ENCODE measurements at regions not wholly inside any gene's neighbourhood (a gene's known extent, or its start where the extent isn't known, plus 50 kb on each side); places are given as distances from the start of the nearest gene placed in this dataset.

- Histone ChIP-seq H3K27ac (ENCODE audit: insufficient read depth, low read length) (no peak overlapping the region), H3K27me3 (ENCODE audit: control insufficient read depth, insufficient read depth, low read length) (no peaks in the 10 kb centered on the region), H3K4me3 (replicated peaks in 1 of 4; ENCODE audit: control extremely low read depth in 1 of 4, insufficient read depth in 1 of 4, low read depth in 3 of 4, low read length in 4 of 4) (no peak overlapping the region), H3K4me1 (ENCODE audit: control insufficient read depth, extremely low read depth, insufficient read depth, low read length) (no peaks in the 10 kb centered on the region), H3K9ac (ENCODE audit: insufficient read depth, low read length) (no peak overlapping the region), H2AFZ (ENCODE audit: low read length) (no peak overlapping the region), H4K20me1 (ENCODE audit: control insufficient read depth, extremely low read depth, insufficient read depth, low read length) (no peaks in the 10 kb centered on the region), H3K9me3 (ENCODE audit: control insufficient read depth, insufficient read depth, low read depth, low read length) (no peaks in the 10 kb centered on the region), H3K79me2 (ENCODE audit: control insufficient read depth, insufficient read depth, low read length) (no peaks in the 10 kb centered on the region), H3K36me3 (ENCODE audit: control insufficient read depth, insufficient read depth, low read length) (no peaks in the 10 kb centered on the region), H3K4me2 (ENCODE audit: extremely low read depth, insufficient read depth, low read length) (no peak overlapping the region)
- TF ChIP-seq, protein P1, sequence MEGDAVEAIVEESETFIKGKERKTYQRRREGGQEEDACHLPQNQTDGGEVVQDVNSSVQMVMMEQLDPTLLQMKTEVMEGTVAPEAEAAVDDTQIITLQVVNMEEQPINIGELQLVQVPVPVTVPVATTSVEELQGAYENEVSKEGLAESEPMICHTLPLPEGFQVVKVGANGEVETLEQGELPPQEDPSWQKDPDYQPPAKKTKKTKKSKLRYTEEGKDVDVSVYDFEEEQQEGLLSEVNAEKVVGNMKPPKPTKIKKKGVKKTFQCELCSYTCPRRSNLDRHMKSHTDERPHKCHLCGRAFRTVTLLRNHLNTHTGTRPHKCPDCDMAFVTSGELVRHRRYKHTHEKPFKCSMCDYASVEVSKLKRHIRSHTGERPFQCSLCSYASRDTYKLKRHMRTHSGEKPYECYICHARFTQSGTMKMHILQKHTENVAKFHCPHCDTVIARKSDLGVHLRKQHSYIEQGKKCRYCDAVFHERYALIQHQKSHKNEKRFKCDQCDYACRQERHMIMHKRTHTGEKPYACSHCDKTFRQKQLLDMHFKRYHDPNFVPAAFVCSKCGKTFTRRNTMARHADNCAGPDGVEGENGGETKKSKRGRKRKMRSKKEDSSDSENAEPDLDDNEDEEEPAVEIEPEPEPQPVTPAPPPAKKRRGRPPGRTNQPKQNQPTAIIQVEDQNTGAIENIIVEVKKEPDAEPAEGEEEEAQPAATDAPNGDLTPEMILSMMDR (conservative IDR thresholded peaks at IDR 0.05 in 1 of 2, IDR thresholded peaks at IDR 0.05 in 1 of 2; ENCODE audit: low read depth in 1 of 2, low read length in 2 of 2), result no peak
- TF ChIP-seq EZH2 (IDR thresholded peaks at IDR 0.05; ENCODE audit: low read length, missing control alignments), result no peak
- DNase-seq (ENCODE audit: low read depth in 2 of 2), result no peak
Measured at GRCh38 chr3:88509582-88509981, 359.8 kb downstream of the C3orf38 start.

GRCh38 chr3:88528494-88528893 lies 378.7 kb downstream of the C3orf38 start:
- TF ChIP-seq, protein P1 (conservative IDR thresholded peaks at IDR 0.05 in 1 of 2, IDR thresholded peaks at IDR 0.05 in 1 of 2; ENCODE audit: low read depth in 1 of 2, low read length in 2 of 2), result no peak
- Histone ChIP-seq H3K36me3 (ENCODE audit: control insufficient read depth, insufficient read depth, low read length) (no peaks in the 10 kb centered on the region), H3K27ac (ENCODE audit: insufficient read depth, low read length) (no peak overlapping the region), H3K79me2 (ENCODE audit: control insufficient read depth, insufficient read depth, low read length) (no peaks in the 10 kb centered on the region), H3K9me3 (ENCODE audit: control insufficient read depth, insufficient read depth, low read depth, low read length) (no peaks in the 10 kb centered on the region), H4K20me1 (ENCODE audit: control insufficient read depth, extremely low read depth, insufficient read depth, low read length) (no peaks in the 10 kb centered on the region), H3K27me3 (ENCODE audit: control insufficient read depth, insufficient read depth, low read length) (no peaks in the 10 kb centered on the region), H3K4me3 (replicated peaks in 1 of 4; ENCODE audit: control extremely low read depth in 1 of 4, insufficient read depth in 1 of 4, low read depth in 3 of 4, low read length in 4 of 4) (no peak overlapping the region), H3K4me1 (ENCODE audit: control insufficient read depth, extremely low read depth, insufficient read depth, low read length) (no peaks in the 10 kb centered on the region), H2AFZ (ENCODE audit: low read length) (no peak overlapping the region), H3K9ac (ENCODE audit: insufficient read depth, low read length) (no peak overlapping the region), H3K4me2 (ENCODE audit: extremely low read depth, insufficient read depth, low read length) (no peak overlapping the region)
- no peak for DNase-seq (ENCODE audit: low read depth in 2 of 2)

DNA sequence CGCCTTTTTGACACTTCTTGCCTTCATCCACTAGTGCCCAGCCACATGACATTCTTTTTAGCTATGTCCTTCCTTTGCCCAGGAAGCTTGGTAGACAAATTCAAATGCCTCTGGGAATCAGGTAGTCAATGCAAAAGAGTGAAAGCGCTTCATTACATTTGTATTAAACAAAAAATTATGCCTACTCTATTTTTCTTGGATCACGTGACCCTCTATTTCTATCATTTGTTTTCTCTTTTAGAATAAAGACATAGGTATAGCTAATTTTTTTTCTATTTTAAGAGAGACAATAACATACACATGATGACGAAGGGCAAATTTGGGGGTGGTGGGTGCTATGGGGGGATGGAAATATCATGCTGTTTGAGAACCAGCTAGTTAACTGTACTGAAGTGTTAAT lies 384.8 kb downstream of the C3orf38 start:
- H3K9me3 ChIP-seq (ENCODE audit: control insufficient read depth, insufficient read depth, low read depth, low read length), result no peaks in the 10 kb centered on the region
- H3K27ac ChIP-seq (ENCODE audit: insufficient read depth, low read length), result no peak overlapping the region
- H3K4me2 ChIP-seq (ENCODE audit: extremely low read depth, insufficient read depth, low read length), result no peak overlapping the region
- no peaks in the 10 kb centered on the region for H4K20me1 ChIP-seq (ENCODE audit: control insufficient read depth, extremely low read depth, insufficient read depth, low read length)
- no peak overlapping the region for H2AFZ ChIP-seq (ENCODE audit: low read length)
- no peak for TF ChIP-seq EZH2 (IDR thresholded peaks at IDR 0.05; ENCODE audit: low read length, missing control alignments)
- TF ChIP-seq, protein P1 (conservative IDR thresholded peaks at IDR 0.05 in 1 of 2, IDR thresholded peaks at IDR 0.05 in 1 of 2; ENCODE audit: low read depth in 1 of 2, low read length in 2 of 2), result no peak
- H3K9ac ChIP-seq (ENCODE audit: insufficient read depth, low read length), result no peak overlapping the region
- H3K27me3 ChIP-seq (ENCODE audit: control insufficient read depth, insufficient read depth, low read length), result no peaks in the 10 kb centered on the region
- H3K4me1 ChIP-seq (ENCODE audit: control insufficient read depth, extremely low read depth, insufficient read depth, low read length), result no peaks in the 10 kb centered on the region
- no peaks in the 10 kb centered on the region for H3K36me3 ChIP-seq (ENCODE audit: control insufficient read depth, insufficient read depth, low read length)
- no peaks in the 10 kb centered on the region for H3K79me2 ChIP-seq (ENCODE audit: control insufficient read depth, insufficient read depth, low read length)
- H3K4me3 ChIP-seq (replicated peaks in 1 of 4; ENCODE audit: control extremely low read depth in 1 of 4, insufficient read depth in 1 of 4, low read depth in 3 of 4, low read length in 4 of 4), result no peak overlapping the region
- no peak for DNase-seq (ENCODE audit: low read depth in 2 of 2)
